H9 (cell line): ENCODE measurements at regions not wholly inside any gene's neighbourhood (a gene's known extent, or its start where the extent isn't known, plus 50 kb on each side); places are given as distances from the start of the nearest gene placed in this dataset.

Experiments used
- DNase-seq: peaks from one replicate; pipeline ENCODE4 v3.0.0-alpha.2; 2017
- H2AFZ ChIP-seq: one replicate; pipeline ENCODE4 v1.6.1; 2013; ENCODE audit warnings: mild to moderate bottlenecking, low read length, control low read depth, moderate library complexity
- H2AK5ac ChIP-seq: 2 replicates; pipeline ENCODE4 v1.6.1; 2013; ENCODE audit warnings: low read length, control low read depth, mixed read lengths; ENCODE audit not compliant: insufficient read length
- H2BK120ac ChIP-seq: one replicate; pipeline ENCODE4 v1.6.1; 2013; ENCODE audit warnings: low read depth, mild to moderate bottlenecking, low read length, control low read depth, inconsistent platforms; ENCODE audit not compliant: poor library complexity, severe bottlenecking
- H2BK12ac ChIP-seq: 2 replicates; pipeline ENCODE4 v1.6.1; 2013; ENCODE audit warnings: low read length, control low read depth, mixed read lengths, low read depth; ENCODE audit not compliant: insufficient read length
- H2BK15ac ChIP-seq: 2 replicates; pipeline ENCODE4 v1.6.1; 2013; ENCODE audit warnings: low read depth, low read length, control low read depth
- H2BK20ac ChIP-seq: one replicate; pipeline ENCODE4 v1.6.1; 2013; ENCODE audit warnings: low read depth, mild to moderate bottlenecking, low read length, control low read depth, inconsistent platforms; ENCODE audit not compliant: poor library complexity, severe bottlenecking
- H2BK5ac ChIP-seq: 2 replicates; pipeline ENCODE4 v1.6.1; 2013; ENCODE audit warnings: low read length, control low read depth, mixed read lengths; ENCODE audit not compliant: insufficient read length
- H3K14ac ChIP-seq: 2 replicates; pipeline ENCODE4 v1.6.1; 2013; ENCODE audit warnings: low read length, control low read depth; ENCODE audit not compliant: insufficient read depth
- H3K18ac ChIP-seq: 2 replicates; pipeline ENCODE4 v1.6.1; 2013; ENCODE audit warnings: low read depth, mild to moderate bottlenecking, mixed read lengths, low read length, control low read depth; ENCODE audit not compliant: insufficient read length
- H3K23ac ChIP-seq: 2 replicates; pipeline ENCODE4 v1.6.1; 2013; ENCODE audit warnings: low read length, control low read depth, mixed read lengths, low read depth; ENCODE audit not compliant: insufficient read length
- H3K23me2 ChIP-seq: 2 replicates; pipeline ENCODE4 v1.6.1; 2013; ENCODE audit warnings: low read depth, mild to moderate bottlenecking, mixed read lengths, low read length, control low read depth; ENCODE audit not compliant: insufficient read length, poor library complexity, severe bottlenecking
- H3K27ac ChIP-seq: 2 replicates; pipeline ENCODE4 v1.5.1; 2013; ENCODE audit warnings: low read length, control low read depth, mixed read lengths, low read depth; ENCODE audit not compliant: insufficient read length
- H3K27me3 ChIP-seq: 2 replicates; pipeline ENCODE4 v1.6.1; 2013; ENCODE audit warnings: low read length, control low read depth, inconsistent platforms; ENCODE audit not compliant: insufficient read depth
- H3K4ac ChIP-seq: 2 replicates; pipeline ENCODE4 v1.6.1; 2013; ENCODE audit warnings: low read depth, mild to moderate bottlenecking, control low read depth, inconsistent platforms, low read length, moderate library complexity
- H3K4me1 ChIP-seq: 2 replicates; pipeline ENCODE4 v1.6.1; 2013; ENCODE audit warnings: low read length, control low read depth, inconsistent platforms; ENCODE audit not compliant: insufficient read depth
- H3K4me2 ChIP-seq: 2 replicates; pipeline ENCODE4 v1.6.1; 2013; ENCODE audit warnings: low read length, control low read depth, mixed read lengths; ENCODE audit not compliant: insufficient read length, insufficient read depth
- H3K56ac ChIP-seq: 2 replicates; pipeline ENCODE4 v1.6.1; 2013; ENCODE audit warnings: low read depth, mild to moderate bottlenecking, mixed read lengths, low read length, control low read depth; ENCODE audit not compliant: insufficient read length
- H3K79me1 ChIP-seq: 2 replicates; pipeline ENCODE4 v1.6.1; 2013; ENCODE audit warnings: low read depth, mild to moderate bottlenecking, moderate library complexity, low read length, control low read depth, inconsistent platforms; ENCODE audit not compliant: insufficient read depth, poor library complexity, severe bottlenecking
- H3K79me2 ChIP-seq: 2 replicates; pipeline ENCODE4 v1.6.1; 2013; ENCODE audit warnings: low read length, control low read depth, inconsistent platforms; ENCODE audit not compliant: insufficient read depth
- H3K9ac ChIP-seq: 2 replicates; pipeline ENCODE4 v1.6.1; 2013; ENCODE audit warnings: low read length, control low read depth, mixed read lengths; ENCODE audit not compliant: insufficient read length; ENCODE audit errors: extremely low read depth
- H3K9me3 ChIP-seq: one replicate; pipeline ENCODE4 v1.6.1; 2013; ENCODE audit warnings: low read depth, low read length, inconsistent platforms; ENCODE audit not compliant: control insufficient read depth
- H3T11ph ChIP-seq: one replicate; pipeline ENCODE4 v1.6.1; 2013; ENCODE audit warnings: mild to moderate bottlenecking, low read length, control low read depth, inconsistent platforms
- H4K20me1 ChIP-seq: one replicate; pipeline ENCODE4 v1.6.1; 2013; ENCODE audit not compliant: control insufficient read depth, insufficient read length, insufficient read depth
- H4K5ac ChIP-seq: 2 replicates; pipeline ENCODE4 v1.6.1; 2013; ENCODE audit warnings: low read depth, mild to moderate bottlenecking, mixed read lengths, low read length, control low read depth; ENCODE audit not compliant: insufficient read length
- H4K8ac ChIP-seq: replicated peaks from 2 replicates; pipeline ENCODE4 v1.6.1; 2013; ENCODE audit warnings: low read length, control low read depth, mixed read lengths, low read depth; ENCODE audit not compliant: insufficient read length
- H4K91ac ChIP-seq: 2 replicates; pipeline ENCODE4 v1.6.1; 2013; ENCODE audit warnings: low read depth, mild to moderate bottlenecking, moderate library complexity, mixed read lengths, low read length, control low read depth; ENCODE audit not compliant: insufficient read length
- H3K27ac Mint-ChIP-seq, 3 experiments: 2 replicates in 2 of 3; 3 replicates in 1 of 3; pipeline ENCODE4 v1.8.0; 2020 to 2021; ENCODE audit warnings: mixed read lengths in 3 of 3, mild to moderate bottlenecking in 1 of 3, moderate library complexity in 1 of 3
- H3K27me3 Mint-ChIP-seq: 2 replicates; pipeline ENCODE4 v1.8.0; 2021; ENCODE audit warnings: low read depth, mild to moderate bottlenecking, moderate library complexity, mixed read lengths
- H3K36me3 Mint-ChIP-seq, 3 experiments: 2 replicates in 2 of 3; 3 replicates in 1 of 3; pipeline ENCODE4 v1.8.0; 2020 to 2021; ENCODE audit warnings: low read depth in 3 of 3, mixed read lengths in 3 of 3; ENCODE audit not compliant: insufficient read depth in 1 of 3
- H3K4me1 Mint-ChIP-seq, 2 experiments: 2 replicates each; pipeline ENCODE4 v1.8.0; 2020; ENCODE audit warnings: mixed read lengths in 2 of 2
- H3K4me3 Mint-ChIP-seq, 2 experiments: 2 replicates in 1 of 2; 3 replicates in 1 of 2; pipeline ENCODE4 v1.8.0; 2020 to 2021; ENCODE audit warnings: mild to moderate bottlenecking in 2 of 2, mixed read lengths in 2 of 2, moderate library complexity in 1 of 2
- H3K9me3 Mint-ChIP-seq, 2 experiments: 2 replicates in 1 of 2; 3 replicates in 1 of 2; pipeline ENCODE4 v1.8.0; 2020; ENCODE audit warnings: mild to moderate bottlenecking in 2 of 2, mixed read lengths in 2 of 2, moderate library complexity in 1 of 2
- CTCF ChIP-seq: fragments of 200-600 bp; sonication (generic); conservative IDR thresholded peaks from 3 replicates; pipeline ENCODE4 v1.8.0; 2021; ENCODE audit warnings: antibody characterized with exemption, mild to moderate bottlenecking
- WGBS: extraction: QIAGEN DNeasy Blood & Tissue Kit; methylation state at CpG from one replicate; pipeline ENCODE4 v1.1.7; 2013; ENCODE audit warnings: missing lambda C conversion rate, low lambda C conversion rate, mixed read lengths; ENCODE audit not compliant: insufficient read length; ENCODE audit errors: extremely low coverage; 5-methylcytosine and 5-hydroxymethylcytosine counted together

DNA sequence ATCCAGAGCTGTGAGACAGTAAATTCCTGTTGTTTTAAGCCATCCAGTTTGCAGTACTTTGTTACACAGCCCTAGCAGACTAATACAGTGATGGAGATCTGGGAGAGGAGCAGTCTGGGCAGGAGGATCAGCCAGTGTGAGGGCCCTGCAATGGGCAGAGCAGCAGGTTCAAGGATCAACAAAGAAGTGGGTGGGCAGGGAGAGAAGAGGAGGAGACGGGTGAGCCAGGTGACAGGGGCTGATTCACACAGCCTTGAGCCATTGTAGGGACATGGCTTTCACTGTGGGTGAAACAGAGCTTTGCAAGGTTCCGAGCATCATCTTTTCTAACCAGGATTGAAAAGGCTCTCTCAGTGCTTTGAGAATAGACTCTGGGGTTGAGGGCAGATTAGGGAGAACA is 88.2 kb upstream of the MVB12B start:
- no peak overlapping the region for H3K56ac ChIP-seq
- no peak overlapping the region for H3K23ac ChIP-seq
- no peak overlapping the region for H3K27ac ChIP-seq
- H4K20me1 ChIP-seq = no peaks in the 10 kb centered on the region
- no peak overlapping the region for H2AFZ ChIP-seq
- no peak overlapping the region for H2BK15ac ChIP-seq
- Mint-ChIP-seq H3K36me3 (no peaks in the 10 kb centered on the region), H3K4me1 (no peaks in the 10 kb centered on the region), H3K27ac (no peak overlapping the region), H3K9me3 (no peaks in the 10 kb centered on the region), H3K4me3 (no peak overlapping the region), H3K27me3 (peaks cover 6% of the 10 kb centered on the region)
- no peak overlapping the region for H2BK5ac ChIP-seq
- no peak overlapping the region for H2BK120ac ChIP-seq
- no peak overlapping the region for H3K18ac ChIP-seq
- H2BK20ac ChIP-seq = no peak overlapping the region
- no peak overlapping the region for H3K9ac ChIP-seq
- H3K27me3 ChIP-seq = no peaks in the 10 kb centered on the region
- H3K4me1 ChIP-seq = no peaks in the 10 kb centered on the region
- H4K91ac ChIP-seq = no peak overlapping the region
- H2AK5ac ChIP-seq = no peak overlapping the region
- no peak overlapping the region for H4K8ac ChIP-seq
- H3K4ac ChIP-seq = no peak overlapping the region
- H3K14ac ChIP-seq = no peak overlapping the region
- no peaks in the 10 kb centered on the region for H3K23me2 ChIP-seq
- TF ChIP-seq CTCF = no peak
- no peaks in the 10 kb centered on the region for H3K79me1 ChIP-seq
- no CpG with 5 or more reads among the region's 2 CpGs for WGBS
- no peak overlapping the region for H3K4me2 ChIP-seq
- no peaks in the 10 kb centered on the region for H3K79me2 ChIP-seq
- H4K5ac ChIP-seq = no peak overlapping the region
- H3K9me3 ChIP-seq = no peaks in the 10 kb centered on the region
- DNase-seq = no peak
- H2BK12ac ChIP-seq = no peak overlapping the region
- H3T11ph ChIP-seq = no peak overlapping the region
